Activated CD4-positive, alpha-beta T cell treated with anti-CD3 and anti-CD28 coated beads, Interleukin-2, amount 50 U/mL, for 4 hours (primary cell): ENCODE measurements at regions not wholly inside any gene's neighbourhood (a gene's known extent, or its start where the extent isn't known, plus 50 kb on each side); places are given as distances from the start of the nearest gene placed in this dataset.

ENCODE experiments used
- DNase-seq, 2 experiments: peaks; one replicate each; pipeline ENCODE4 v3.0.0-alpha.2; 2020

- DNase-seq, result no peak
These were observed 87.3 kb upstream of the TOMM7 start for GRCh38 chr7:22909917-22910316.

- DNase-seq, result no peak
These were observed 85.2 kb upstream of the TOMM7 start for GRCh38 chr7:22907805-22908204.

DNA sequence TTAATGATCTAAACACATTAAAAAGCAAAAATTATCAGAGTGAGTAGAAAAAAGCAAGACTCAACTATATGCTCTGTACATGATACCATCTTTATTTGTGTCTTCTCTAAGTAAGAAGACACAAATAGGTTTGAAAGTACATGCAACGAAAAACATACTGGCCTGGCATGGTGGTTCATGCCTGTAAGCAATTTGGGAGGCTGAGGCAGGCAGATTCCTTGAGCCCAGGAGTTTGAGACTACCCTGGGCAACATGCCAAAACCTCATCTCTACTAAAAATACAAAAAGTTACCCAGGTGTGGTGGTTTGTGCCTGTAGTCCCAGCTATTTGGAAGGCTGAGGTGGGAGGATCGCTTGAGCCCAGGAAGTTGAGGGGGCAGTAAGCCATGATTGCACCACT lies 78.1 kb upstream of the TOMM7 start:
- DNase-seq, result no peak

GRCh38 chr7:22900101-22900500 lies 77.5 kb upstream of the TOMM7 start:
- DNase-seq, result no peak

DNA sequence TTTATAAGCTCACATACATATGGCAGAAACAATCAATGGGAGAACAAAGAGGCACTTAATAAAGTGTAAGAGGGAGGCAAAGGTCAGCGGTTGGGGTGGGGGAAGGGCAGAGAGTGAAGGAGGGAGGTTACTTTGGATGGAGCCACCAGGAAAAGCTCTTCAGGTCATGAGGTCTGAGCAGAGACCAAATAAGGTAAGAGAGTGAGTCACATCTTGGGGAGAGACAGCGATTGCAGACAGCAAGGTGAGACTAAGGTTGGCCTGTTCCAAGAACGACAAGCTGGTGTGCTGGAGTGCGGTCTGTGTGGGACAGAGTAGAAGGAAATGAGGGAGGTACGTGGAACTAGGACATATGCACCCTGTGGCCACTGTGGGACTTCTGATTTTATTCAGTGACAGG lies 74.3 kb upstream of the TOMM7 start:
- no peak for DNase-seq

DNA sequence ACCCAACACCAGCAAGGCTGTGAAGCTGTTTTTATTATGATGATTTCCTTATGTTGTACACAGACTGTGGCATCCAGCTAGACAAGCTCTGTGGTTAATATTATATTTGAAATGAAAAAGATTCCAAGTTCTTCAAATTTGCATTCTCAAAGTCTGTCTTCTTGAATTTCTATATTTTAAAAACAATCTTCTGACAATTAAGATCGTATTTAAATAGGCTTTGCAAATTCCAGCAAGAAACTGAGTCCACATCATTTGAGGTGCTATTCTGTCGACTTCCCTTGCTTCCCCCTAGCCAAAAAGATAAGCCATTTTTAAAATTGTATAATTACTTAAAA lies 73.1 kb upstream of the TOMM7 start:
- DNase-seq, result no peak

- no peak for DNase-seq
These were observed 72.6 kb upstream of the TOMM7 start for GRCh38 chr7:22895140-22895827.

DNA sequence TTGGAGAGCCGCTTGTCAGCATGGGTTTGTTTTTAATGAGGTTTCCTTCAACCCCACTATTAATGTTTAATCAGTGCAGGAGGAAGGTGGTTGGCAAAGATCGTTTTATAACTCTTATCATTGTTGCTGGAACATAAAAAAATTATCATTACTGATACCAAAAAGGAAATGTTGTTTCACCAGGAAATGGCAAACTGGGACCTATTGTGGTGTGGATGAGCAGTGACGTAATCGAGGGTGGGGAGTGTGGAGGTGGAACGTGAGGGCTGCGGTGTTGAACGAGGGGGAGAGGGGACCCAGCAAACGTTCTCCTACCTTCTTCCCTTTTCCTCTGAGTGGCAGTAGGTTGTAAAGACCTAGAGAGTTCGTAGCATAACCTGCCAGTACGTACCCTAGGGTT lies 71.9 kb upstream of the TOMM7 start:
- no peak for DNase-seq

- no peak for DNase-seq
These were observed 68.1 kb upstream of the TOMM7 start for GRCh38 chr7:22890773-22891172.

GRCh38 chr7:22885797-22886261 lies 63.2 kb upstream of the TOMM7 start:
- peak; percentile 33 to 46 for DNase-seq

DNA sequence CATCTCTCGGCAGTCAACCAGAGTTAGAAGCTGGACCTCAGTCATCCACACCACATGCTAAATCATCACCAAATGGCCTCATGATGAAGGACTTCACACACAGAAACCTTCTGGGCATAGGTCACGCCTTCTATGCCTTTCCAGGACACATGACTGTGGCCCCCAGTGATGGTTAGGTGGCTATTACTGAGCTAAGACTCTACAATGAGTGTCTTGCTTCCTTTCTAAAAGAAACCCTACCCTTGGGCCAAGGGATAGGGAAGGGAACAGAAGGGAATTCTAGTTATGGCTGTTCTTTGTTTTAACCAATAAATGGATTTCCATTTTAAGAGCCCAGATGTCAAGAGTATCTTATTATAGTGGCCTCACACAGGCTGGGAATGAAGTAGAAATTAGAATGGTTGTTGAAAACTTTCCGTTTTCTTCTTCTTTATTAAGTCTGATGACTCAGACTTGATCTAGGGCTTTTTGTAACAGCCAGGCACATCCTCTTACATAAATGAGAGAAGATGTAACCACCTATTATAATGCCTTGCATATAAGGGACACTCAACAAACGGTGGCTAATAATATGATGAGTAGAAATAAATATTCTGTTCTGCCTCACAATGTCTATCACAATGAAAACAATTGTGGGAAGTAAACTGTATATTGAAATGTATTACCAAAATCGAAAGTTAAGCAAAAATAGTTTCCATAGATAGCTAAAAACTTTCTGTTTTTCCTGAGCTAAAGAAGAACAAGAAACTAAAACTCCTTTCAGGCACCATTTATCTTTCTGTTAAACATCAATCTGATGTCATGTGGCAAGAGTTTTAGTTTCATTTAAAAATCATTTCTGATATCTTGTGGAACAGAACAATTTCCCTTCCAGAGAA lies 62.5 kb upstream of the TOMM7 start:
- DNase-seq, result no peak

GRCh38 chr7:22882106-22882505 lies 59.5 kb upstream of the TOMM7 start:
- DNase-seq, result no peak

DNA sequence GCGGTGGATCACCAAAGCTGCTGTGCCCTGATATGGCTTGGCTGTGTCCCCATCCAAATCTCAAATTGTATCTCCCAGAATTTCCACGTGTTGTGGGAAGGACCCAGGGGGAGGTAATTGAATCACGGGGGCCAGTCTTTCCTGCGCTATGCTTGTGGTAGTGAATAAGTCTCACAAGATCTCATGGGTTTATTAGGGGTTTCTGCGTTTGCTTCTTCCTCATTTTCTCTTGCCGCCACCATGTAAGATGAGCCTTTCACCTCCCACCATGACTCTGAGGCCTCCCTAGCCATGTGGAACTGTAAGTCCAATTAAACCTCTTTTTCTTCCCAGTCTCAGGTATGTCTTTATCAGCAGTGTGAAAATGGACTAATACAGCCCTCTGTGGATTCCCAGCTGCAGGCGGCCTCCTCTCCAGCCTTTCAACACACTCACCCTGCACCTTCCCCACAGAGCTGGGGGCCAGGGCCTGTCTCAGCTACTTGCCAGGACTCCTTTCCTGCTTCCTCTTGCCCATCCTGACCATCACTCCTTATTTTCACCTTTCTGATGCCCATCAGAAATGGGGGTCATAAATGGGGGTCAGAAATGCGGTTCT lies 57.2 kb upstream of the TOMM7 start:
- no peak for DNase-seq

- no peak for DNase-seq
These were observed 56.6 kb upstream of the TOMM7 start for GRCh38 chr7:22879280-22879679.

DNA sequence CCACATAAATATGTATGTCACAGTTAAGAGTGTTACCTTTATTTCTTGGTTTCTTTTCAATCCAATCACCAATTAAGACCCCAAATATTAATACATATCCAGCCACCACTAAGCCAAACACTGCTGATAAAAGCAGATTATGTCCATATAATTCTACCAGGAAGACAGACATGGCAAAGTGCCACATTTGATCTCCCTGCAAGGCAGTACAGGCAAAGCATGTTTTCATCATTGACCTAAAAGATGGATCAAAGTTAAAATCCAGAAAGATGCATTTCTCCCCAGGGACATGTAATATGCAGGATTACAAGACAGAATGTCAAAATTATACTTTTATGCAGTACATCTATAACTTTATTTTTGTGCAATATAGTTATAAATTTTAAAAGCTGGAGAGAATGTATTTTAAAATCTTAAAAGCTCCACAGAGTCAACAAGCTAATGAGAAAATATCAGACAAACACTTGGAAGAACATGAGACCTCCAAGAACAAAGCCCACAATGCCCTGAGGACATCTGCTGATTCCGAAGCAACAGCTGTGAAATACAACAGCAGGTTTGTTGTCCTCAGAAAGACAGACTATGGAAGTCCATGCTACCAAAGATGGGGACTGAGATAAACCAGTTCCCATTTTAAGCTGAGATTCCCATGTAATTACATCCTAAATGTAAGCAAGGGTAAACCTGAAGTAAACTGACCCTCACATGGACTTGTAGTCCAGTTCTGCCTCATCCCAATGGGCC lies 54.5 kb upstream of the TOMM7 start:
- no peak for DNase-seq

DNA sequence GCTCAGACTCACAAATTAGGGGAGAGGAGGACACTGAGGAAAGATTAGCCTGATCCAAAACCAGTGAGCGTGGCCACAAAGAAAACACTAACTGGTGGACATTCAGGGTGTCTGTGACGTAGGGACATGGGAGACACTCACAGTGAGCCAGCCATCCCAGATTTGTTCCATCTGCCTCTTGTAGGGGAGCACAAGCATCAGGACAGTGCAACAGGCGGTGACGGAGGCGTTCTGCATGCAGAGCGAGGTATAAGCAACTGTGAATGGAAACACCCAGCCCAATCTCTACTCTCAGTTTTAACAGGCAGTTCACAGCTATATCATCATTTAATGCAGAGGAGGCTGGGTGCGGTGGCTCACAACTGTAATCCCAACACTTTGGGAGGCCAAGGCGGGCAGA lies 52.8 kb upstream of the TOMM7 start:
- no peak for DNase-seq

DNA sequence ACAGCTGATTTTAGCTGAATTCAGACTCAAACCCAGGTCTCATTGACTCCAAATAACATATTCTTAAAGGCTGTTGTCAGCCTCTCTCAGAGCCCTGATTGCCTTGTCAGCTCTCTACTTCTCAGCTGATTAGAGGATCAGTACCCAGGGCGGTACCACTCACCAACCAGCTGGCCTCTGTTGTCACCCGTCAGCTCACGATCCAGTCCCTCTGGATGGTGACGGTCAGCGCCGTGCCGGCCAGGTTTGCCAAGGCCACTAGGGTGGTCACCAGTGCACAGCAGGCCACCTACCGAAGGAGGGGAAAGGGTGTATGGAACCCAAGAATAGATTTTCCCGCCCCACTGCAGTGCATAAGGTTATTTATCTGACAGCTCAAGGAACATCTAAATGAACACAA lies 52.3 kb upstream of the TOMM7 start:
- no peak for DNase-seq
